DND-41 (cell line): ENCODE measurements at regions not wholly inside any gene's neighbourhood (a gene's known extent, or its start where the extent isn't known, plus 50 kb on each side); places are given as distances from the start of the nearest gene placed in this dataset.

Experiments
- CTCF ChIP-seq: IDR thresholded peaks from 2 replicates; pipeline ENCODE4 v1.5.1; 2012; ENCODE audit warnings: borderline replicate concordance, low read length, moderate library complexity, mild to moderate bottlenecking; ENCODE audit not compliant: poor library complexity, severe bottlenecking; ENCODE audit errors: extremely low read depth
- EZH2 ChIP-seq: IDR thresholded peaks from 3 replicates; pipeline ENCODE4 v1.6.1; 2012; ENCODE audit warnings: borderline replicate concordance, low read depth, mild to moderate bottlenecking, moderate library complexity, low read length, inconsistent platforms; ENCODE audit not compliant: severe bottlenecking

DNA sequence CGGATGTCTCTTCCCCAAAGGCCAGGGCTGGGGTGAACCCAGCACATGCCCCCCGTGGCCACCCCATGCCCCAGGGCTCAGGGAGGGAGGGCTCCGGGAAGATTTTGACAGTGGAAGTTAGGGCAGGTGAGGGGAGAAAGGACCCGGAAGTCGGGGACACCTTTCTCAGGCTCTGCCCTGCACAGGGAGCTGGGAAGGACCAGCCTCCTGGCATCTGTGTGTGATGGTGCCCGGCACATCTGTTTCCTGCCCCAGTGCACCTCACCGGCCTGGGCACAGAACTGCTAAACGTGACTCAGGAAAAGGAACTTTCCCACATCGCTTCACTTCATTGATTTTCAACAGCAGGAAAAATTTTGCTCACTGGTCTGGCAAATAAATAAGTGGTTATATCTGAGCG, 141.1 kb upstream of the AFDN start:
- TF ChIP-seq CTCF (no peak), EZH2 (no peak)
